H1 (cell line): ENCODE measurements at regions not wholly inside any gene's neighbourhood (a gene's known extent, or its start where the extent isn't known, plus 50 kb on each side); places are given as distances from the start of the nearest gene placed in this dataset.

Source experiments
- CTCF ChIA-PET: fragments of 300-600 bp; sonication (Branson Sonifier 250); formaldehyde crosslinking; loops from one replicate; lab custom pipeline; 2021; ENCODE audit not compliant: partially characterized antibody; lab: Charles Lee
- POLR2A ChIA-PET: fragments of 300-600 bp; sonication (Branson Sonifier 250); formaldehyde crosslinking; loops from one replicate; lab custom pipeline; 2021; ENCODE audit warnings: inconsistent platforms; ENCODE audit not compliant: partially characterized antibody; lab: Charles Lee
- DNase-seq, 2 experiments: peaks; one replicate each; pipeline versions ENCODE4 v3.0.0 to v3.0.0-alpha.2; 2010 to 2022; ENCODE audit warnings: low spot score in 2 of 2, low read depth in 1 of 2, mixed read lengths in 1 of 2
- FAIRE-seq: peaks from 2 replicates; lab custom pipeline; 2011; peaks lifted over from hg19 to GRCh38; lab: Jason Lieb, UNC
- H2AFZ ChIP-seq: 2 replicates; pipeline ENCODE4 v1.8.1; 2012; ENCODE audit warnings: low read length, inconsistent platforms
- H2AK5ac ChIP-seq: 2 replicates; pipeline ENCODE4 v1.6.1; 2013; ENCODE audit warnings: low read depth, low read length
- H2BK120ac ChIP-seq: replicated peaks from 2 replicates; pipeline ENCODE3; 2013; ENCODE audit warnings: low read depth, low read length, inconsistent platforms
- H2BK12ac ChIP-seq: 2 replicates; pipeline ENCODE4 v1.6.1; 2013; ENCODE audit warnings: low read depth, low read length
- H2BK15ac ChIP-seq: 2 replicates; pipeline ENCODE4 v1.6.1; 2013; ENCODE audit warnings: low read length
- H2BK20ac ChIP-seq: 2 replicates; pipeline ENCODE4 v1.6.1; 2013; ENCODE audit warnings: low read length
- H2BK5ac ChIP-seq: 2 replicates; pipeline ENCODE4 v1.6.1; 2013; ENCODE audit warnings: low read depth, low read length
- H3K14ac ChIP-seq: 2 replicates; pipeline ENCODE4 v1.6.1; 2013; ENCODE audit warnings: inconsistent platforms; ENCODE audit not compliant: insufficient read length
- H3K18ac ChIP-seq: 2 replicates; pipeline ENCODE4 v1.6.1; 2013; ENCODE audit warnings: low read length; ENCODE audit errors: extremely low read depth
- H3K23ac ChIP-seq: 2 replicates; pipeline ENCODE4 v1.6.1; 2013; ENCODE audit warnings: inconsistent platforms; ENCODE audit not compliant: insufficient read length
- H3K23me2 ChIP-seq: 2 replicates; pipeline ENCODE4 v1.6.1; 2013; ENCODE audit warnings: low read depth, low read length
- H3K27ac ChIP-seq: 2 replicates; pipeline ENCODE4 v1.6.1; 2011; ENCODE audit warnings: low read depth, low read length, inconsistent platforms
- H3K27me3 ChIP-seq, 4 experiments: replicated peaks in 1 of 4; 1 replicate in 1 of 4; 2 replicates in 3 of 4; pipeline versions ENCODE4 v1.6.1 to v1.8.1; 2011 to 2013; ENCODE audit warnings: low read length in 3 of 4, mild to moderate bottlenecking in 3 of 4, inconsistent platforms in 2 of 4, mixed read lengths in 2 of 4, moderate library complexity in 1 of 4; ENCODE audit not compliant: control insufficient read depth in 3 of 4, insufficient read depth in 3 of 4; ENCODE audit errors: extremely low read depth in 1 of 4
- H3K36me3 ChIP-seq, 4 experiments: 2 replicates each; pipeline versions ENCODE4 v1.6.1 to v1.8.1; 2011 to 2013; ENCODE audit warnings: mild to moderate bottlenecking in 4 of 4, low read length in 3 of 4, moderate library complexity in 2 of 4, control low read depth in 1 of 4, inconsistent platforms in 1 of 4; ENCODE audit not compliant: insufficient read depth in 4 of 4, control insufficient read depth in 2 of 4
- H3K4ac ChIP-seq: replicated peaks from 2 replicates; pipeline ENCODE3; 2013; ENCODE audit warnings: low read length, low read depth, mixed read lengths, inconsistent platforms; ENCODE audit not compliant: insufficient read length
- H3K4me1 ChIP-seq, 4 experiments: replicated peaks in 1 of 4; 1 replicate in 1 of 4; 2 replicates in 3 of 4; pipeline versions ENCODE4 v1.6.1 to v1.8.1; 2011 to 2013; ENCODE audit warnings: low read length in 3 of 4, inconsistent platforms in 2 of 4, mixed read lengths in 1 of 4; ENCODE audit not compliant: insufficient read depth in 4 of 4, control insufficient read depth in 3 of 4
- H3K4me2 ChIP-seq, 2 experiments: 2 replicates each; pipeline versions ENCODE4 v1.6.1 to v1.8.1; 2011 to 2013; ENCODE audit warnings: low read depth in 2 of 2, low read length in 2 of 2, control low read depth in 1 of 2, inconsistent platforms in 1 of 2, mild to moderate bottlenecking in 1 of 2; ENCODE audit not compliant: insufficient read depth in 1 of 2
- H3K4me3 ChIP-seq, 4 experiments: fragments of 200-600, 300-600 bp in 1 of 4; sonication (generic), shearing (Covaris generic), sonication (Bioruptor Twin) in 1 of 4; 2 replicates each; pipeline versions ENCODE4 v1.5.1 to v1.8.1; 2011 to 2016; ENCODE audit warnings: low read length in 4 of 4, low read depth in 3 of 4, control low read depth in 2 of 4, inconsistent platforms in 2 of 4, mild to moderate bottlenecking in 2 of 4, mixed read lengths in 1 of 4, moderate library complexity in 1 of 4; ENCODE audit not compliant: insufficient read depth in 2 of 4; ENCODE audit errors: extremely low read depth in 1 of 4
- H3K56ac ChIP-seq: replicated peaks from 2 replicates; pipeline ENCODE3; 2013; ENCODE audit warnings: low read depth, mild to moderate bottlenecking, mixed read lengths, low read length, inconsistent platforms; ENCODE audit not compliant: insufficient read length
- H3K79me1 ChIP-seq: 2 replicates; pipeline ENCODE4 v1.6.1; 2013; ENCODE audit warnings: low read depth, low read length, control low read depth
- H3K79me2 ChIP-seq, 2 experiments: 2 replicates each; pipeline versions ENCODE4 v1.6.1 to v1.8.1; 2012 to 2013; ENCODE audit warnings: low read length in 2 of 2, mild to moderate bottlenecking in 2 of 2, inconsistent platforms in 1 of 2; ENCODE audit not compliant: insufficient read depth in 2 of 2, control insufficient read depth in 1 of 2
- H3K9ac ChIP-seq, 4 experiments: replicated peaks in 1 of 4; 1 replicate in 1 of 4; 2 replicates in 3 of 4; pipeline versions ENCODE4 v1.6.1 to v1.8.1; 2011 to 2013; ENCODE audit warnings: low read depth in 3 of 4, low read length in 3 of 4, control low read depth in 2 of 4, mild to moderate bottlenecking in 2 of 4, moderate library complexity in 2 of 4, inconsistent platforms in 1 of 4; ENCODE audit errors: extremely low read depth in 1 of 4
- H3K9me3 ChIP-seq, 2 experiments: 2 replicates each; pipeline versions ENCODE4 v1.6.1 to v1.8.1; 2012 to 2013; ENCODE audit warnings: mild to moderate bottlenecking in 2 of 2, moderate library complexity in 2 of 2, control low read depth in 1 of 2, inconsistent platforms in 1 of 2, low read depth in 1 of 2, low read length in 1 of 2, mixed read lengths in 1 of 2; ENCODE audit not compliant: insufficient read depth in 2 of 2
- H4K20me1 ChIP-seq, 2 experiments: replicated peaks in 1 of 2; 2 replicates each; pipeline versions ENCODE3 to v1.8.1; 2011 to 2013; ENCODE audit warnings: inconsistent platforms in 2 of 2, low read length in 2 of 2, mild to moderate bottlenecking in 1 of 2; ENCODE audit not compliant: insufficient read depth in 2 of 2, control insufficient read depth in 1 of 2
- H4K5ac ChIP-seq: 2 replicates; pipeline ENCODE4 v1.6.1; 2013; ENCODE audit warnings: low read length, low read depth, mixed read lengths, inconsistent platforms; ENCODE audit not compliant: insufficient read length
- H4K8ac ChIP-seq: 2 replicates; pipeline ENCODE4 v1.8.0; 2013; ENCODE audit warnings: mild to moderate bottlenecking, moderate library complexity, low read length, inconsistent platforms; ENCODE audit not compliant: insufficient read depth; ENCODE audit errors: extremely low read depth
- H4K91ac ChIP-seq: replicated peaks from 2 replicates; pipeline ENCODE3; 2013; ENCODE audit warnings: low read length, mixed read lengths, inconsistent platforms; ENCODE audit not compliant: insufficient read length
- BACH1 ChIP-seq: IDR thresholded peaks from 2 replicates; pipeline ENCODE4 v1.6.1; 2012; ENCODE audit warnings: low read length, improper control_type of control experiment
- BRCA1 ChIP-seq: IDR thresholded peaks from 2 replicates; pipeline ENCODE4 v1.6.1; 2012; ENCODE audit warnings: low read depth, low read length, improper control_type of control experiment
- CREB1 ChIP-seq: IDR thresholded peaks from 2 replicates; pipeline ENCODE4 v1.6.1; 2012; ENCODE audit warnings: inconsistent platforms
- EP300 ChIP-seq, 2 experiments: IDR thresholded peaks; 1 replicate in 1 of 2; 2 replicates in 1 of 2; pipeline ENCODE4 v1.6.1; 2011 to 2012; ENCODE audit warnings: low read depth in 2 of 2, low read length in 2 of 2, mild to moderate bottlenecking in 2 of 2, borderline replicate concordance in 1 of 2, inconsistent platforms in 1 of 2, moderate library complexity in 1 of 2
- EZH2 ChIP-seq: fragments of 200-600 bp; sonication (generic); IDR thresholded peaks from 2 replicates; pipeline ENCODE4 v1.7.1; 2012; ENCODE audit warnings: low read depth, mild to moderate bottlenecking, moderate library complexity, low read length, inconsistent platforms; ENCODE audit not compliant: severe bottlenecking
- KDM4A ChIP-seq: IDR thresholded peaks from one replicate; pipeline ENCODE4 v1.7.1; 2012; ENCODE audit warnings: low read depth, mild to moderate bottlenecking, moderate library complexity, low read length, inconsistent platforms; ENCODE audit not compliant: severe bottlenecking
- MAFK ChIP-seq: IDR thresholded peaks from 2 replicates; pipeline ENCODE4 v1.6.1; 2012; ENCODE audit warnings: low read depth, mild to moderate bottlenecking, improper control_type of control experiment, low read length
- POLR2A ChIP-seq, 2 experiments: IDR thresholded peaks; 1 replicate in 1 of 2; 2 replicates in 1 of 2; pipeline ENCODE4 v1.6.1; 2011; ENCODE audit warnings: low read depth in 2 of 2, low read length in 2 of 2, mild to moderate bottlenecking in 2 of 2; ENCODE audit errors: control extremely low read depth in 1 of 2
- RFX5 ChIP-seq: IDR thresholded peaks from 2 replicates; pipeline ENCODE4 v1.6.1; 2011; ENCODE audit warnings: low read depth, low read length, improper control_type of control experiment, borderline replicate concordance
- WGBS, 2 experiments: shearing (Covaris generic) in 1 of 2; methylation state at CpG; one replicate each; pipeline versions ENCODE4 v1.1.6 to v1.1.7; 2013 to 2015; ENCODE audit warnings: low lambda C conversion rate in 2 of 2, mixed read lengths in 2 of 2, inconsistent platforms in 1 of 2, low coverage in 1 of 2, missing lambda C conversion rate in 1 of 2; ENCODE audit not compliant: insufficient replicate concordance in 2 of 2, insufficient coverage in 1 of 2, insufficient read length in 1 of 2; ENCODE audit errors: extremely low coverage in 1 of 2, missing lambda C conversion rate in 1 of 2; 5-methylcytosine and 5-hydroxymethylcytosine counted together

DNA sequence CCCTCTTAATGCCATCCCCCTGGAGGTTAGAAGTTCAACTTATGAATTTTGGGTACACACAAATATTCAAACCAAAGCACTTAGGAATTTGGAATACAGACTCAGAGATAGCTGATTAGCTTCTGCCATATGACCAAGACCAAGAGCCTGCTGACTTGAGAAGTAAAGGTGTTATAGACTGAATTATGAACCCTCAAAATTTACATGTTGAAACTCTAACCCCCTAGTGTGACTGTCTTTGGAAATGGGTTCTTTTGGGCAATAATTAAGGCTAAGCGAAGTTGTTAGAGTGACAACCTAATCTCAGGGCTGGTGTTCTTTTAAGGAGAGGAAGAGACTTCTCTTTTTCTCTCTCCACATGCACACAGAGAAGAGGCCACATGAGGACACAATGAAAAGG, 151.2 kb downstream of the COX18 start:
- Histone ChIP-seq H2BK20ac (no peak overlapping the region), H2BK5ac (no peak overlapping the region), H2BK15ac (no peak overlapping the region), H3K18ac (no peak overlapping the region), H3K4me1 (no peaks in the 10 kb centered on the region), H2BK120ac (no peak overlapping the region), H3K79me2 (no peaks in the 10 kb centered on the region), H3K14ac (no peak overlapping the region), H3K9me3 (no peaks in the 10 kb centered on the region), H3K36me3 (no peaks in the 10 kb centered on the region), H4K91ac (no peak overlapping the region), H2BK12ac (no peak overlapping the region), H3K9ac (no peak overlapping the region), H4K5ac (no peak overlapping the region), H2AK5ac (no peak overlapping the region), H3K4ac (no peak overlapping the region), H2AFZ (no peak overlapping the region), H3K4me2 (no peak overlapping the region), H3K23ac (no peak overlapping the region), H4K20me1 (no peaks in the 10 kb centered on the region), H3K4me3 (no peak overlapping the region), H3K27me3 (no peaks in the 10 kb centered on the region), H3K27ac (no peak overlapping the region), H3K23me2 (no peaks in the 10 kb centered on the region), H3K79me1 (no peaks in the 10 kb centered on the region), H4K8ac (no peak overlapping the region), H3K56ac (no peak overlapping the region)
- CTCF ChIA-PET, result no interaction called here
- 100% methylated on average over 1 of the region's 1 CpG; no CpG with 5 or more reads in 1 of the 2 experiments for WGBS, 2 experiments
- TF ChIP-seq CREB1, result no peak
- no peak for TF ChIP-seq KDM4A
- no peak for TF ChIP-seq BRCA1
- no peak for TF ChIP-seq MAFK
- no peak for TF ChIP-seq POLR2A (IDR thresholded peaks at IDR 0.05; ENCODE audit: control extremely low read depth in 1 of 2, low read depth in 2 of 2, low read length in 2 of 2)
- no peak for TF ChIP-seq RFX5
- no peak for TF ChIP-seq EZH2
- TF ChIP-seq EP300 (IDR thresholded peaks at IDR 0.05; ENCODE audit: borderline replicate concordance in 1 of 2, low read depth in 2 of 2, low read length in 2 of 2), result no peak
- TF ChIP-seq BACH1, result no peak
- POLR2A ChIA-PET, result no interaction called here
- DNase-seq, result no peak
- FAIRE-seq, result no peak
